ENCODE measurements at regions not wholly inside any gene's neighbourhood (a gene's known extent, or its start where the extent isn't known, plus 50 kb on each side); places are given as distances from the start of the nearest gene placed in this dataset.
"Not testable (repeated sequence)": the region's sequence is repeated elsewhere in the genome, so short reads cannot be mapped to it uniquely, and the experiment has no call there.

DNA sequence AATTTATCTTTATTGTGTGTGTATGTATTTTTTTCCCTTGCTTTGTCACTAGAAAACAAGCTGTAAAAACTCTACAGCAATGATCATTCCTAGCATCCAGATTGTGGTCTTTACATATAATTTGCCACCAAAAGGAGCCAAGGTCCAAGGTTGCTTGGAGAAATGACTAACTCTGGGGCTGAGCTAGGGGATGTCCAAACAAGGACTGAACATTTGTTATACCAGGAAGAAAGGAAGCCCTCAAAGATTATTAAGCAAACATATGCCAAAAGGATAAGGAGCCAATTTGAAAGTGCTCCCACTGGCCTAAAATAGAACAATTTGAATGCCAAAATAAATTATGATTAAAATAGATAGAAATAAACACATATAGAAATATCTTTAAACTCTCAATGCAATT lies 293.3 kb downstream of the ZIC1 start:
- no peak for DNase-seq (ENCODE audit: low read depth, low spot score)
- H3K4me3 ChIP-seq (ENCODE audit: low read depth in 2 of 2, low read length in 2 of 2): no peak overlapping the region
- no peak overlapping the region for H3K27ac ChIP-seq (ENCODE audit: low read length)
- H3K9me3 ChIP-seq (ENCODE audit: control insufficient read depth, insufficient read depth, low read depth, low read length): no peaks in the 10 kb centered on the region
- CTCF ChIA-PET: no interaction called here
- BruUV-seq (replicated peaks): no TSS peak
- no peaks in the 10 kb centered on the region for H3K27me3 ChIP-seq (ENCODE audit: control insufficient read depth, insufficient read depth, low read length)
- no peaks in the 10 kb centered on the region for H3K4me1 ChIP-seq (ENCODE audit: control insufficient read depth, insufficient read depth, low read length)
- TF ChIP-seq, protein P1, sequence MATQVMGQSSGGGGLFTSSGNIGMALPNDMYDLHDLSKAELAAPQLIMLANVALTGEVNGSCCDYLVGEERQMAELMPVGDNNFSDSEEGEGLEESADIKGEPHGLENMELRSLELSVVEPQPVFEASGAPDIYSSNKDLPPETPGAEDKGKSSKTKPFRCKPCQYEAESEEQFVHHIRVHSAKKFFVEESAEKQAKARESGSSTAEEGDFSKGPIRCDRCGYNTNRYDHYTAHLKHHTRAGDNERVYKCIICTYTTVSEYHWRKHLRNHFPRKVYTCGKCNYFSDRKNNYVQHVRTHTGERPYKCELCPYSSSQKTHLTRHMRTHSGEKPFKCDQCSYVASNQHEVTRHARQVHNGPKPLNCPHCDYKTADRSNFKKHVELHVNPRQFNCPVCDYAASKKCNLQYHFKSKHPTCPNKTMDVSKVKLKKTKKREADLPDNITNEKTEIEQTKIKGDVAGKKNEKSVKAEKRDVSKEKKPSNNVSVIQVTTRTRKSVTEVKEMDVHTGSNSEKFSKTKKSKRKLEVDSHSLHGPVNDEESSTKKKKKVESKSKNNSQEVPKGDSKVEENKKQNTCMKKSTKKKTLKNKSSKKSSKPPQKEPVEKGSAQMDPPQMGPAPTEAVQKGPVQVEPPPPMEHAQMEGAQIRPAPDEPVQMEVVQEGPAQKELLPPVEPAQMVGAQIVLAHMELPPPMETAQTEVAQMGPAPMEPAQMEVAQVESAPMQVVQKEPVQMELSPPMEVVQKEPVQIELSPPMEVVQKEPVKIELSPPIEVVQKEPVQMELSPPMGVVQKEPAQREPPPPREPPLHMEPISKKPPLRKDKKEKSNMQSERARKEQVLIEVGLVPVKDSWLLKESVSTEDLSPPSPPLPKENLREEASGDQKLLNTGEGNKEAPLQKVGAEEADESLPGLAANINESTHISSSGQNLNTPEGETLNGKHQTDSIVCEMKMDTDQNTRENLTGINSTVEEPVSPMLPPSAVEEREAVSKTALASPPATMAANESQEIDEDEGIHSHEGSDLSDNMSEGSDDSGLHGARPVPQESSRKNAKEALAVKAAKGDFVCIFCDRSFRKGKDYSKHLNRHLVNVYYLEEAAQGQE (IDR thresholded peaks at IDR 0.05; ENCODE audit: insufficient read depth in 1 of 2, low read depth in 2 of 2, low read length in 1 of 2): no peak
- TF ChIP-seq TCF7L2 (IDR thresholded peaks at IDR 0.05; ENCODE audit: low read depth, low read length) (no peak), SIN3A (IDR thresholded peaks at IDR 0.05; ENCODE audit: borderline replicate concordance, insufficient read depth, low read depth, low read length) (no peak), POLR2AphosphoS5 (IDR thresholded peaks at IDR 0.05; ENCODE audit: low read depth, low read length) (no peak)
- TF ChIP-seq, protein P2, sequence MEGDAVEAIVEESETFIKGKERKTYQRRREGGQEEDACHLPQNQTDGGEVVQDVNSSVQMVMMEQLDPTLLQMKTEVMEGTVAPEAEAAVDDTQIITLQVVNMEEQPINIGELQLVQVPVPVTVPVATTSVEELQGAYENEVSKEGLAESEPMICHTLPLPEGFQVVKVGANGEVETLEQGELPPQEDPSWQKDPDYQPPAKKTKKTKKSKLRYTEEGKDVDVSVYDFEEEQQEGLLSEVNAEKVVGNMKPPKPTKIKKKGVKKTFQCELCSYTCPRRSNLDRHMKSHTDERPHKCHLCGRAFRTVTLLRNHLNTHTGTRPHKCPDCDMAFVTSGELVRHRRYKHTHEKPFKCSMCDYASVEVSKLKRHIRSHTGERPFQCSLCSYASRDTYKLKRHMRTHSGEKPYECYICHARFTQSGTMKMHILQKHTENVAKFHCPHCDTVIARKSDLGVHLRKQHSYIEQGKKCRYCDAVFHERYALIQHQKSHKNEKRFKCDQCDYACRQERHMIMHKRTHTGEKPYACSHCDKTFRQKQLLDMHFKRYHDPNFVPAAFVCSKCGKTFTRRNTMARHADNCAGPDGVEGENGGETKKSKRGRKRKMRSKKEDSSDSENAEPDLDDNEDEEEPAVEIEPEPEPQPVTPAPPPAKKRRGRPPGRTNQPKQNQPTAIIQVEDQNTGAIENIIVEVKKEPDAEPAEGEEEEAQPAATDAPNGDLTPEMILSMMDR (IDR thresholded peaks at IDR 0.05): no peak
- in situ Hi-C loops (cut with HindIII; ENCODE audit: low pct_unique_long_range_greater_than_20kb, low sequenced_read_pairs): no loop called here
- intact Hi-C loops (cut with micrococcal nuclease; ENCODE audit: unreplicated experiment): no loop called here
- no peak for ATAC-seq
- POLR2A ChIA-PET: no interaction called here
- H3K36me3 ChIP-seq (ENCODE audit: control insufficient read depth, insufficient read depth, low read length): no peaks in the 10 kb centered on the region

DNA sequence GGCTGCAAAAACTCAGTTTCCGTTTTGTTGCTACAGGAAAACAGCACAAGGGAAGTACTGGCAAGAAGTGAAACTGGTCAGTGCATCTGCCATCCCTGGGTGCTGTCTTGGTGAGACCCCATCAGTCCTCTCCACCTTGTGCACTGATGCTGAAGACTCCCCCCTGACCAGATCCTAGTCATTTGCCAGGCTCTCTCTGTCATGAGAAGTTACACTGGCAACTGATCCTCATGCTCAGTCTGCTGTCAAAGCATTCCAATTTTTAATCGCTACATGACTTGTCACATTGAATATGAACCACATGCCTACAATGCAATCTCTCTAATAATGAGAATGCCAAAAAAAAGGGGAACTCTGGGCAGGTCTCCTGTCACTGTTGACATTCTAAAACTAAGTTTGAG lies 296.5 kb downstream of the ZIC1 start:
- intact Hi-C loops (cut with micrococcal nuclease; ENCODE audit: unreplicated experiment) (no loop called here), in situ Hi-C loops (cut with HindIII; ENCODE audit: low pct_unique_long_range_greater_than_20kb, low sequenced_read_pairs) (no loop called here)
- BruUV-seq (replicated peaks): no TSS peak
- ATAC-seq: no peak
- DNase-seq (ENCODE audit: low read depth, low spot score): no peak
- no peak overlapping the region for H3K27ac ChIP-seq (ENCODE audit: low read length)
- H3K27me3 ChIP-seq (ENCODE audit: control insufficient read depth, insufficient read depth, low read length): no peaks in the 10 kb centered on the region
- H3K4me1 ChIP-seq (ENCODE audit: control insufficient read depth, insufficient read depth, low read length): no peaks in the 10 kb centered on the region
- ChIA-PET CTCF (no interaction called here), POLR2A (no interaction called here)
- no peaks in the 10 kb centered on the region for H3K9me3 ChIP-seq (ENCODE audit: control insufficient read depth, insufficient read depth, low read depth, low read length)
- no peak overlapping the region for H3K4me3 ChIP-seq (ENCODE audit: low read depth in 2 of 2, low read length in 2 of 2)
- no peaks in the 10 kb centered on the region for H3K36me3 ChIP-seq (ENCODE audit: control insufficient read depth, insufficient read depth, low read length)
- no peak for TF ChIP-seq SIN3A (IDR thresholded peaks at IDR 0.05; ENCODE audit: borderline replicate concordance, insufficient read depth, low read depth, low read length)
- TF ChIP-seq TCF7L2 (IDR thresholded peaks at IDR 0.05; ENCODE audit: low read depth, low read length): no peak
- TF ChIP-seq, protein P1 (IDR thresholded peaks at IDR 0.05; ENCODE audit: insufficient read depth in 1 of 2, low read depth in 2 of 2, low read length in 1 of 2): no peak
- no peak for TF ChIP-seq POLR2AphosphoS5 (IDR thresholded peaks at IDR 0.05; ENCODE audit: low read depth, low read length)
- TF ChIP-seq, protein P2 (IDR thresholded peaks at IDR 0.05): no peak

DNA sequence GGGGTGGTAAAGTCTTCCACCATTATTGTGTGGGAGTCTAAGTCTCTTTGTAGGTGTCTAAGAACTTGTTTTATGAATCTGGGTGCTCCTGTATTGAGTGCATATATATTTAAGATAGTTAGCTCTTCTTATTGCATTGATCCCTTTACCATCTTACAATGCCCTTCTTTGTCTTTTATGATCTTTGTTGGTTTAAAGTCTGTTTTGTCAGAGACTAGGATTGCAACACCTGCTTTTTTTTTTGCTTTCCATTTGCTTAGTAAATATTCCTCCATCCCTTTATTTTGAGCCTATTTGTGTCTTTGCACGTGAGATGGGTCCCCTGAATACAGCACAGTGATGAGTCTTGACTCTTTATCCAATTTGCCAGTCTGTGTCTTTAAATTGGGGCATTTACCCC lies 301.6 kb downstream of the ZIC1 start:
- H3K4me1 ChIP-seq (ENCODE audit: control insufficient read depth, insufficient read depth, low read length); H3K27me3 ChIP-seq (ENCODE audit: control insufficient read depth, insufficient read depth, low read length); H3K36me3 ChIP-seq (ENCODE audit: control insufficient read depth, insufficient read depth, low read length); POLR2A ChIA-PET; H3K4me3 ChIP-seq (ENCODE audit: low read depth in 2 of 2, low read length in 2 of 2); in situ Hi-C loops (cut with HindIII; ENCODE audit: low pct_unique_long_range_greater_than_20kb, low sequenced_read_pairs); intact Hi-C loops (cut with micrococcal nuclease; ENCODE audit: unreplicated experiment); H3K27ac ChIP-seq (ENCODE audit: low read length); CTCF ChIA-PET; ATAC-seq; DNase-seq (ENCODE audit: low read depth, low spot score); BruUV-seq (replicated peaks); H3K9me3 ChIP-seq (ENCODE audit: control insufficient read depth, insufficient read depth, low read depth, low read length): not testable (repeated sequence)

Data from Panc1 (cell line).